ENCODE measurements at regions not wholly inside any gene's neighbourhood (a gene's known extent, or its start where the extent isn't known, plus 50 kb on each side); places are given as distances from the start of the nearest gene placed in this dataset.
A peak's percentile ranks its signal among the peaks of the same experiment; 100 is the strongest.

- Histone ChIP-seq H3K36me3 (ENCODE audit: control insufficient read depth, insufficient read depth, low read length, severe bottlenecking) (no peaks in the 10 kb centered on the region), H3K4me3 (ENCODE audit: low read length) (no peak overlapping the region), H3K9me3 (ENCODE audit: control insufficient read depth, low read length) (peaks cover 16% of the 10 kb centered on the region), H3K4me1 (ENCODE audit: control insufficient read depth, insufficient read depth, low read length) (no peaks in the 10 kb centered on the region), H3K9ac (ENCODE audit: low read length) (no peak overlapping the region), H3K27me3 (replicated peaks; ENCODE audit: control insufficient read depth, insufficient read depth, low read length) (no peaks in the 10 kb centered on the region)
- no peak for DNase-seq (ENCODE audit: low read depth)
These were observed 221.8 kb upstream of the CHRM3 start for GRCh38 chr1:239164451-239165180.

GRCh38 chr1:239155466-239156091, 230.8 kb upstream of the CHRM3 start:
- no peaks in the 10 kb centered on the region for H3K27me3 ChIP-seq (replicated peaks; ENCODE audit: control insufficient read depth, insufficient read depth, low read length)
- H3K4me1 ChIP-seq (ENCODE audit: control insufficient read depth, insufficient read depth, low read length) = no peaks in the 10 kb centered on the region
- H3K9ac ChIP-seq (ENCODE audit: low read length) = no peak overlapping the region
- H3K4me3 ChIP-seq (ENCODE audit: low read length) = no peak overlapping the region
- peaks cover 6% of the 10 kb centered on the region for H3K9me3 ChIP-seq (ENCODE audit: control insufficient read depth, low read length)
- no peak for DNase-seq (ENCODE audit: low read depth)
- no peaks in the 10 kb centered on the region for H3K36me3 ChIP-seq (ENCODE audit: control insufficient read depth, insufficient read depth, low read length, severe bottlenecking)

- H3K36me3 ChIP-seq (ENCODE audit: control insufficient read depth, insufficient read depth, low read length, severe bottlenecking) = no peaks in the 10 kb centered on the region
- H3K27me3 ChIP-seq (replicated peaks; ENCODE audit: control insufficient read depth, insufficient read depth, low read length) = no peaks in the 10 kb centered on the region
- peaks cover 6% of the 10 kb centered on the region for H3K9me3 ChIP-seq (ENCODE audit: control insufficient read depth, low read length)
- no peak for DNase-seq (ENCODE audit: low read depth)
- no peak overlapping the region for H3K4me3 ChIP-seq (ENCODE audit: low read length)
- H3K9ac ChIP-seq (ENCODE audit: low read length) = no peak overlapping the region
- no peaks in the 10 kb centered on the region for H3K4me1 ChIP-seq (ENCODE audit: control insufficient read depth, insufficient read depth, low read length)
These were observed 234.4 kb upstream of the CHRM3 start for GRCh38 chr1:239151937-239152336.

GRCh38 chr1:239140968-239141367, 245.4 kb upstream of the CHRM3 start:
- Histone ChIP-seq H3K9me3 (ENCODE audit: control insufficient read depth, low read length) (peaks cover 11% of the 10 kb centered on the region), H3K27me3 (replicated peaks; ENCODE audit: control insufficient read depth, insufficient read depth, low read length) (no peaks in the 10 kb centered on the region), H3K36me3 (ENCODE audit: control insufficient read depth, insufficient read depth, low read length, severe bottlenecking) (no peaks in the 10 kb centered on the region), H3K4me3 (ENCODE audit: low read length) (no peak overlapping the region), H3K4me1 (ENCODE audit: control insufficient read depth, insufficient read depth, low read length) (no peaks in the 10 kb centered on the region), H3K9ac (ENCODE audit: low read length) (no peak overlapping the region)
- DNase-seq (ENCODE audit: low read depth) = no peak

- H3K9me3 ChIP-seq (ENCODE audit: control insufficient read depth, low read length) = peaks cover 17% of the 10 kb centered on the region
- DNase-seq (ENCODE audit: low read depth) = no peak
- no peaks in the 10 kb centered on the region for H3K36me3 ChIP-seq (ENCODE audit: control insufficient read depth, insufficient read depth, low read length, severe bottlenecking)
- H3K4me1 ChIP-seq (ENCODE audit: control insufficient read depth, insufficient read depth, low read length) = no peaks in the 10 kb centered on the region
- no peak overlapping the region for H3K9ac ChIP-seq (ENCODE audit: low read length)
- H3K27me3 ChIP-seq (replicated peaks; ENCODE audit: control insufficient read depth, insufficient read depth, low read length) = no peaks in the 10 kb centered on the region
- no peak overlapping the region for H3K4me3 ChIP-seq (ENCODE audit: low read length)
These were observed 246.6 kb upstream of the CHRM3 start for GRCh38 chr1:239139801-239140200.

DNA sequence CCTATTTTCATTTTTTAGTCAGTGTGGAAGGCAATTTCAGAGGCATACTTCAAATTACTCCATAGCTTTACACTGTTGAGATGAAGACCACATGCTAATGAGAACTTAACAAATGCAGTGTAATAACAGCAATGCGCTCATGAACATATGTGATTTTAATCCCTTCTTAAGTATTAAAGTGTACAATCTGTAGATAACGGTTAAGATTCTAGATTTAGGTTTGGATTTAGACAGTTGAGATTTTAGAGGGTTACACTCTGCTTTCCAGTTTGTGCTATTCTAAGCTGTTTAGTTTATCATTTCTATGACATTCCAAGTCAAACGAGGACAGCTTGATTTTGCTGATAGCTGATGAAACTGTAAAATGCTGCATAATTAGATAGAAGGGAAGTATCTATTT, 257.8 kb upstream of the CHRM3 start:
- Histone ChIP-seq H3K4me1 (ENCODE audit: control insufficient read depth, insufficient read depth, low read length) (no peaks in the 10 kb centered on the region), H3K36me3 (ENCODE audit: control insufficient read depth, insufficient read depth, low read length, severe bottlenecking) (no peaks in the 10 kb centered on the region), H3K27me3 (replicated peaks; ENCODE audit: control insufficient read depth, insufficient read depth, low read length) (no peaks in the 10 kb centered on the region), H3K9me3 (ENCODE audit: control insufficient read depth, low read length) (no peaks in the 10 kb centered on the region), H3K4me3 (ENCODE audit: low read length) (no peak overlapping the region), H3K9ac (ENCODE audit: low read length) (no peak overlapping the region)
- no peak for DNase-seq (ENCODE audit: low read depth)

GRCh38 chr1:239126884-239127283, 259.5 kb upstream of the CHRM3 start:
- H3K4me3 ChIP-seq (ENCODE audit: low read length) = no peak overlapping the region
- DNase-seq (ENCODE audit: low read depth) = peak; percentile 7
- H3K9ac ChIP-seq (ENCODE audit: low read length) = no peak overlapping the region
- no peaks in the 10 kb centered on the region for H3K9me3 ChIP-seq (ENCODE audit: control insufficient read depth, low read length)
- H3K27me3 ChIP-seq (replicated peaks; ENCODE audit: control insufficient read depth, insufficient read depth, low read length) = no peaks in the 10 kb centered on the region
- H3K4me1 ChIP-seq (ENCODE audit: control insufficient read depth, insufficient read depth, low read length) = no peaks in the 10 kb centered on the region
- H3K36me3 ChIP-seq (ENCODE audit: control insufficient read depth, insufficient read depth, low read length, severe bottlenecking) = no peaks in the 10 kb centered on the region

GRCh38 chr1:239125893-239126292, 260.5 kb upstream of the CHRM3 start:
- Histone ChIP-seq H3K27me3 (replicated peaks; ENCODE audit: control insufficient read depth, insufficient read depth, low read length) (no peaks in the 10 kb centered on the region), H3K36me3 (ENCODE audit: control insufficient read depth, insufficient read depth, low read length, severe bottlenecking) (no peaks in the 10 kb centered on the region), H3K9me3 (ENCODE audit: control insufficient read depth, low read length) (no peaks in the 10 kb centered on the region), H3K4me3 (ENCODE audit: low read length) (no peak overlapping the region), H3K9ac (ENCODE audit: low read length) (no peak overlapping the region), H3K4me1 (ENCODE audit: control insufficient read depth, insufficient read depth, low read length) (no peaks in the 10 kb centered on the region)
- DNase-seq (ENCODE audit: low read depth) = no peak

GRCh38 chr1:239125027-239125426, 261.3 kb upstream of the CHRM3 start:
- no peak overlapping the region for H3K4me3 ChIP-seq (ENCODE audit: low read length)
- no peak overlapping the region for H3K9ac ChIP-seq (ENCODE audit: low read length)
- H3K4me1 ChIP-seq (ENCODE audit: control insufficient read depth, insufficient read depth, low read length) = no peaks in the 10 kb centered on the region
- no peak for DNase-seq (ENCODE audit: low read depth)
- H3K36me3 ChIP-seq (ENCODE audit: control insufficient read depth, insufficient read depth, low read length, severe bottlenecking) = no peaks in the 10 kb centered on the region
- no peaks in the 10 kb centered on the region for H3K9me3 ChIP-seq (ENCODE audit: control insufficient read depth, low read length)
- no peaks in the 10 kb centered on the region for H3K27me3 ChIP-seq (replicated peaks; ENCODE audit: control insufficient read depth, insufficient read depth, low read length)

GRCh38 chr1:239123260-239123659, 263.1 kb upstream of the CHRM3 start:
- DNase-seq (ENCODE audit: low read depth) = no peak
- no peak overlapping the region for H3K9ac ChIP-seq (ENCODE audit: low read length)
- H3K4me3 ChIP-seq (ENCODE audit: low read length) = no peak overlapping the region
- H3K36me3 ChIP-seq (ENCODE audit: control insufficient read depth, insufficient read depth, low read length, severe bottlenecking) = no peaks in the 10 kb centered on the region
- H3K4me1 ChIP-seq (ENCODE audit: control insufficient read depth, insufficient read depth, low read length) = no peaks in the 10 kb centered on the region
- no peaks in the 10 kb centered on the region for H3K27me3 ChIP-seq (replicated peaks; ENCODE audit: control insufficient read depth, insufficient read depth, low read length)
- no peaks in the 10 kb centered on the region for H3K9me3 ChIP-seq (ENCODE audit: control insufficient read depth, low read length)

DNA sequence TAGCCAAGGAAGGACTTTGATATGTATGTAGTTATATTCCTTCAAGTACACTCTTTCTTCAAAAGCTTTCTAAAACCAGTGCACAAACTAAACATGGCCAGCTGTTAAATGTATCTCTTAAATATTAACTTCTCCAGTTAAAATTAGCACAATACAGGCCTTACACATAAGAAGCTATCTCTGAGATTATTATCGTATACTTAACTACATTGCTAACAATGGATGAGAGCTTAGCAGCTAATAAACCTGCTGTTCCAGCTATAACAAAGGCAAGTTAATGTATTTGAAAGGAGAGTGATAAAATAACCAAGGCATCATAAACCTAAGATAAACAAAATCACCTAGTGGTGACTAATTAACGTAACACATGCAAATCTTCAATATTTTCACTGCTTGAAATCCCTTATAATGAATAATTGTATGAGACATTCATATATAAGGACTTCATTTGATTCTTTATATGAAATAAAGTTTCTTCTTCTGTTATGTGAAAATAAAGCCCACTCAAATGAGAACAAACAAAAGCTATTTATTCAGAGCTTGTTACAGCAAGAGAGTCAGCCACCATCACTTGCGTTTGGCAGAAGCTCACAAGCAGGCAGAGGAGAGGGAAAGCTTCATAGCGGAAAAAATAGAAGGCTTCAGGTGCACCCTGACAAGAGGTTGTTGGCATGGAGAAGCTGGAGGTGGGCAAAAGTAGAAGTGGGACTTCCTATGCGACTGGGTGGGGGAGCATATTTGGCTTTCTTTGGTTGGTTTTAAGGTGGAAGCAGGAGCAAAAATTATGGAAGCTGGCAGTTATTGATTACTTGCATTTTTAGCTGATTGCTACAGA, 274.1 kb upstream of the CHRM3 start:
- Histone ChIP-seq H3K36me3 (ENCODE audit: control insufficient read depth, insufficient read depth, low read length, severe bottlenecking) (no peaks in the 10 kb centered on the region), H3K27me3 (replicated peaks; ENCODE audit: control insufficient read depth, insufficient read depth, low read length) (no peaks in the 10 kb centered on the region), H3K4me3 (ENCODE audit: low read length) (no peak overlapping the region), H3K9ac (ENCODE audit: low read length) (no peak overlapping the region), H3K9me3 (ENCODE audit: control insufficient read depth, low read length) (no peaks in the 10 kb centered on the region), H3K4me1 (ENCODE audit: control insufficient read depth, insufficient read depth, low read length) (no peaks in the 10 kb centered on the region)
- DNase-seq (ENCODE audit: low read depth) = no peak

Data from adipocyte (in vitro differentiated cells).